ENCODE measurements at regions not wholly inside any gene's neighbourhood (a gene's known extent, or its start where the extent isn't known, plus 50 kb on each side); places are given as distances from the start of the nearest gene placed in this dataset.

DNA sequence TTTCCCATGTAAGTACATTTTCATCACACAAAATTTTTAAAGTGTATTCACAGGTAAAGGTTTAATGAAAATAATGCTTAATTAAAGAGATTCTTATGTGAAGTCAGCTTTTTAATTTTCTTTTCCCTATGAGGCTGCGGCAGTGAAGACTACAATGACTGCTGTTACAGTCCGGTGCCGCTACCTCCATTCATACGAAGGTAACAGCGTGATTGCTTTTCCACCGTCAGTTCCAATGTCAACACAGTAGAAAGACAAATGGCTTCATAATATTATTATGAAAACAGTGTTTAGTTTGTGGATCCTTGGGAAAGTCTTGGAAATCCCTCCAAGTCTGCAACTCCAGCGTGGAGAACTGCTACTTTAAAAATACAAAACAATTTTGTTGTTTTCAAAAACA lies 254.9 kb upstream of the NRIP1 start (continued):
- TF ChIP-seq HNRNPLL (IDR thresholded peaks at IDR 0.05; ENCODE audit: low read depth, low read length, poor library complexity, severe bottlenecking) (no peak), SPI1 (IDR thresholded peaks at IDR 0.05; ENCODE audit: borderline replicate concordance, low read depth, low read length) (no peak), RUNX1 (IDR thresholded peaks at IDR 0.05; ENCODE audit: low read depth) (no peak), TBL1XR1 (IDR thresholded peaks at IDR 0.05; ENCODE audit: low read length in 2 of 2) (no peak), ZNF518B (CRISPR knock-in tag; IDR thresholded peaks at IDR 0.05) (no peak), ZNF347 (CRISPR knock-in tag; IDR thresholded peaks at IDR 0.05; ENCODE audit: low read depth) (no peak), TCF7 (IDR thresholded peaks at IDR 0.05; ENCODE audit: borderline replicate concordance) (no peak), KLF13 (tag; IDR thresholded peaks at IDR 0.05; ENCODE audit: borderline replicate concordance, low read depth) (no peak), ZNF174 (CRISPR knock-in tag; IDR thresholded peaks at IDR 0.05) (no peak), HNRNPH1 (optimal IDR thresholded peaks at IDR 0.05; ENCODE audit: low read depth, low read length) (no peak), CEBPB (tag; IDR thresholded peaks at IDR 0.05) (no peak), MTA3 (IDR thresholded peaks at IDR 0.05; ENCODE audit: borderline replicate concordance) (no peak)
- TF ChIP-seq, protein P1, sequence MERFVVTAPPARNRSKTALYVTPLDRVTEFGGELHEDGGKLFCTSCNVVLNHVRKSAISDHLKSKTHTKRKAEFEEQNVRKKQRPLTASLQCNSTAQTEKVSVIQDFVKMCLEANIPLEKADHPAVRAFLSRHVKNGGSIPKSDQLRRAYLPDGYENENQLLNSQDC (CRISPR knock-in tag; IDR thresholded peaks at IDR 0.05), result no peak
